SH-SY5Y (cell line): ENCODE measurements at regions not wholly inside any gene's neighbourhood (a gene's known extent, or its start where the extent isn't known, plus 50 kb on each side); places are given as distances from the start of the nearest gene placed in this dataset.

Source experiments
- GATA2 ChIP-seq: IDR thresholded peaks from 2 replicates; pipeline ENCODE4 v1.6.1; 2011; ENCODE audit warnings: mild to moderate bottlenecking, low read depth, low read length
- GATA3 ChIP-seq: IDR thresholded peaks from 2 replicates; pipeline ENCODE4 v1.6.1; 2011; ENCODE audit warnings: low read depth, mild to moderate bottlenecking, low read length, moderate library complexity

- TF ChIP-seq GATA2, result no peak
- TF ChIP-seq GATA3, result no peak
Measured at GRCh38 chr2:65775839-65776238, 343.4 kb upstream of the SPRED2 start.
